SK-N-MC (cell line): ENCODE measurements at regions not wholly inside any gene's neighbourhood (a gene's known extent, or its start where the extent isn't known, plus 50 kb on each side); places are given as distances from the start of the nearest gene placed in this dataset.
"Not testable (repeated sequence)": the region's sequence is repeated elsewhere in the genome, so short reads cannot be mapped to it uniquely, and the experiment has no call there.

Experiments used
- DNase-seq: peaks from one replicate; pipeline ENCODE4 v3.0.0-alpha.2; 2011; ENCODE audit warnings: low read depth, low spot score
- H3K27ac ChIP-seq: fragments of 200-600 bp; sonication (generic); 2 replicates; pipeline ENCODE4 v1.5.1; 2016; ENCODE audit warnings: mixed run types
- H3K36me3 ChIP-seq: fragments of 200-600 bp; sonication (generic); 2 replicates; pipeline ENCODE4 v1.6.1; 2017; ENCODE audit warnings: antibody characterized with exemption, low read length, mixed read lengths; ENCODE audit not compliant: insufficient read depth
- H3K4me3 ChIP-seq: fragments of 200-600 bp; sonication (generic); 2 replicates; pipeline ENCODE4 v1.5.1; 2016
- H3K9ac ChIP-seq: fragments of 200-600 bp; sonication (generic); 2 replicates; pipeline ENCODE4 v1.8.0; 2017; ENCODE audit warnings: mixed run types, mixed read lengths; ENCODE audit not compliant: insufficient read length
- H3K9me3 ChIP-seq: fragments of 200-600 bp; sonication (generic); 2 replicates; pipeline ENCODE4 v1.6.1; 2017; ENCODE audit warnings: low read depth, mild to moderate bottlenecking, antibody characterized with exemption, low read length, moderate library complexity, mixed read lengths
- EZH2 ChIP-seq: fragments of 200-600 bp; sonication (generic); IDR thresholded peaks from one replicate; pipeline ENCODE4 v1.6.1; 2017; ENCODE audit warnings: antibody characterized with exemption
- FOXP2 ChIP-seq: optimal IDR thresholded peaks from 2 replicates; pipeline ENCODE3; 2011; ENCODE audit warnings: mild to moderate bottlenecking, moderate library complexity; ENCODE audit not compliant: insufficient read depth; ENCODE audit errors: extremely low read length, control extremely low read depth
- POLR2AphosphoS5 ChIP-seq: IDR thresholded peaks from 2 replicates; pipeline ENCODE4 v1.6.1; 2012; ENCODE audit warnings: mild to moderate bottlenecking, low read depth, low read length, borderline replicate concordance

DNA sequence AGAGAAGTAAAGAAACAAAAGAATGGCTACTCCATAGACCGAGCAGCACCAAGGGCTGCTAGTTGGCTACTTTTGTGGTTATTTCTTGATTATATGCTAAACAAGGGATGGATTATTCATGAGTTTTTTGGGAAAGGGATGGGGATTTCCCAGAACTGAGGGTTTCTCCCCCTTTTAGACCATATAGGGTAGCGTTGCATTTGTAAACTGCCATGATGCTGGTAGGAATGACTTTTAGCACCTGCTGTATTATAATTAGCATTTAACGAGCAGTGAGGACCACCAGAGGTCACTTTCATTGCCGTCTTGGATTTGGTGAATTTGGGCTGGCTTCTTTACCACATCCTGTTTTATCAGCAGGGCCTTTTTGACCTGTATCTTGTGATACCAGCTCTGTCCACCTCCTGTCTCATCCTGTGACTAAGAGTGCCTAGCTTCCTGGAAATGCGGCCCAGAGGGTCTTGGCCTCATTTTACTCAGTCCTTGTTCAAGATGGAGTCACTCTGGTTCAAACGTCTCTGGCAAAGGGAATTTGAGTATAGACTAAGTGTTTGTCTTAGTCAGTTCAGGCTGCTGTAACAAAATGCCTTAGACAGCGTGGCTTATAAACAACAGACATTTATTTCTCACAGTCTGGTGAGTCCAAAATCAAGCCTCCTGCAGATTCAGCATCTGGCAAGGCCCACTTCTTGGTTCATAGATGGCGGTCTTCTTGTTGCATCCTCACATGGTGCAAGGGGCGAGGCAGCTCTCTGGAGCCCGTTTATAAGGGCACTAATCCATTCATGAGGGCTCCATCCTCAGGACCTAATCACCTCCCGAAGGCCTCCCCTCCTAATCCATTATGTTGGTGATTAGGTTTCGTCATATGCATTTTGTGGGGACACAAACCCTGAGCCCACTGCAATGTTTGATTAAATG, 348.3 kb upstream of the SFSWAP start:
- H3K27ac ChIP-seq: no peak overlapping the region
- H3K9ac ChIP-seq: no peak overlapping the region
- no peak for TF ChIP-seq EZH2
- TF ChIP-seq POLR2AphosphoS5: no peak
- no peak for TF ChIP-seq FOXP2
- H3K36me3 ChIP-seq: no peaks in the 10 kb centered on the region
- DNase-seq: no peak
- H3K4me3 ChIP-seq: no peak overlapping the region
- no peaks in the 10 kb centered on the region for H3K9me3 ChIP-seq

DNA sequence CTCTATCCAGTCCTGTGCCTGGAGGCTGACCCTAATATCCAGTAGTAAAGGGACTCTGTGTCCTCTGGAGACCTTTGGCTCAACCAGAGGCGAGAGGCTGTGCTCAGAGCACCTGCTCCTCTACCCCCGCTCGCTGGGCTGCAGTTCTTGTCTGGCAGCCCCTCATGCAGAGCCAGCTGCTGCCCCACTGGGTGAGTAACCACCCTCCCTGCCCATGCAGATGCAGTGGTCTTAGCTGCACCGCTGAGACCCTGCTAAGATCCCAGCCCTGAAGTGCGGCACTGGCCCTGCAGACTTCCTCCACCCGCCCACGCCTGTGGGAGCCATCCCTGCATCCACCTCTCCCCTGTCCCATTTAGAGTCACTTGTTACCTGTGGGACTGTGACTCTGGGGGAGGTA, 347.5 kb upstream of the SFSWAP start:
- no peak for DNase-seq
- H3K9me3 ChIP-seq: no peaks in the 10 kb centered on the region
- no peak overlapping the region for H3K4me3 ChIP-seq
- no peak overlapping the region for H3K9ac ChIP-seq
- H3K27ac ChIP-seq: no peak overlapping the region
- no peaks in the 10 kb centered on the region for H3K36me3 ChIP-seq
- TF ChIP-seq EZH2 (no peak), FOXP2 (no peak), POLR2AphosphoS5 (no peak)

DNA sequence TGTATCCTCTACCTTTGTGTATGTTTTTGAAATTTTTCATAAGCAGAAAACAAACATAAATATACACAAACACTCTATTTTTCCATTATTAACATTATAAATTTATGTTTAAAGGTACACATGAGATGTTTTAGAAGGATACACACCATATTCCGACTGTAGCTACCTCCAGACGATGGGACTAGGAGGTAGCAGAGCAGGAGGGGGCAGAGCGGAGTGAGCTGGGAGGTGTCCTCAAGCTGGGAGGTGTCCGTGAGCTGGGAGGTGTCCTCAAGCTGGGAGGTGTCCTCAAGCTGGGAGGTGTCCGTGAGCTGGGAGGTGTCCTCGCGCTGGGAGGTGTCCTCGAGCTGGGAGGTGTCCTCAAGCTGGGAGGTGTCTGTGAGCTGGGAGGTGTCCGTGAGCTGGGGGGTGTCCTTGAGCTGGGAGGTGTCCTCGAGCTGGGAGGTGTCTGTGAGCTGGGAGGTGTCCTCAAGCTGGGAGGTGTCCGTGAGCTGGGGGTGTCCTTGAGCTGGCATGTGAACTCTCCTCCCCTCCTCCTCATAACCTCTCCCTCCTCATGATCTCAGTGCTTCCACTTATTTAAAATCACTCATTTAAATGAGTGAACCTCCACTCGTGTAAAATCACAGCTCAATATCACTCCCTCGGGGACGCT, 346.9 kb upstream of the SFSWAP start:
- H3K36me3 ChIP-seq: no peaks in the 10 kb centered on the region
- H3K4me3 ChIP-seq: no peak overlapping the region
- no peaks in the 10 kb centered on the region for H3K9me3 ChIP-seq
- no peak overlapping the region for H3K9ac ChIP-seq
- H3K27ac ChIP-seq: no peak overlapping the region
- no peak for DNase-seq
- no peak for TF ChIP-seq FOXP2
- no peak for TF ChIP-seq EZH2

DNA sequence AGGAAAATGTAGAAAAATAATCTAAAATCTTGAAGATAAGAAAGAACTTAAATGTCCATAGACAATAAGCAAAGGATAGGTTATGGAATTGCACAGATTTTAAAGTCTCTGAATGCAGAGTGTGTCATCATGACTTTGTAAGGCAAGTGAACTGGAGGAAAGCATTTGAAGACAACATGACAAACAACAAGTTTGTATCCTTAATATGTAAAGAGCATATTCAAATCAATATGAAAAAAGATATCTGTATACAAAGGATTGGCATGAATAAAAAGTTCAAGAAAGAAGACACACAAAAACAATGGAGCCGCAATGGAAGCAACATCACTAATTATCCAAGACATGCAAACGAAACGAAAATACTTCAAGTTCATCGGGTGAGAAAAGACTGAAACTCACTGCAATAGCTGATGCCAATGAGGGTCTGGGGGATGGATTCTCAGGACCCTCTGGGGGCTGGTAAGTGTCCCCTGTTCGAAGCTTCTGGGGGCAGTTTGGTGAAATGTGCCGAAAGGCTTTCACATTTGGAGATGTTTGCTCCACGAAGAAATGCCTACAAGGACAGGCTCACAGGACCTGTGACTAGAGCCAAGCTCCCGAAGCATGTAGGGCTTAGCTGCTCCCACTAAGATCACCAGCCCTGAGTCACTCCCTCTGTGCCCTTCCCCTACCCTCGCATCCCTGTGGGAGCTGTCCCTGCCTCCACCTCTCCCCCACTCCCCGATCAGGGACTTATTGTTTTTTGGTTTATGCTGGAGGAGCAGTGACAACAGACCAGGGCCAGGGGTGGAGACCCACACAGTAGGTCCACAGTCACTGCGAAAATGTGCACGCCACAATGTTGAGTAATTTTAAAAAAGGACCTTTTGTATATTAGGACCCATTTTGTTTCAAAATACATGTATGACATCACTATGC, 345.7 kb upstream of the SFSWAP start:
- Histone ChIP-seq H3K27ac (no peak overlapping the region), H3K4me3 (no peak overlapping the region), H3K36me3 (no peaks in the 10 kb centered on the region), H3K9me3 (no peaks in the 10 kb centered on the region), H3K9ac (no peak overlapping the region)
- no peak for DNase-seq
- TF ChIP-seq FOXP2 (no peak), EZH2 (no peak), POLR2AphosphoS5 (no peak)

DNA sequence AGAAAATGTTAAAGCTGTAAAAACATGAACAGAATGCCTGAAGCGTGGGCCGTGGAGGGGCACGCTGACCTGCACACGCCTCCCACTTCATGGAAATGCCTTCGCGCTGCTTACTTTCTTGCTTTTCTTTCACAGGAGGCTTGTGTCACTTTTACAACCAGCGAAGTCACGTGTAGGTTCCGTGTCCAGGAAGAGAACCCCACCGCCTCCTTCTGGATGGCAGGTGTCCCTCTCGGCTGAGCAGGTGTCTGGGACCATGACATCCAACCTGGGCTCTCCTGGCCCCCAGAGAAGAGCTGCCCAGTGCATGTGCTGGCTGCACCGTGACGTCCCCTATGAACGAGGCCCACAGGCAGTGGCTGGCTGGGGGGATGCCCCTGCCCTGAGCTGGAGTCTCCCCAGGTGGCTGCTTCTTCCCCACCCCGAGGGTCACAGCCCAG, 345.0 kb upstream of the SFSWAP start:
- Histone ChIP-seq H3K36me3 (no peaks in the 10 kb centered on the region), H3K9ac (no peak overlapping the region), H3K4me3 (no peak overlapping the region), H3K9me3 (no peaks in the 10 kb centered on the region), H3K27ac (no peak overlapping the region)
- TF ChIP-seq FOXP2: no peak
- no peak for TF ChIP-seq EZH2
- no peak for TF ChIP-seq POLR2AphosphoS5
- no peak for DNase-seq

DNA sequence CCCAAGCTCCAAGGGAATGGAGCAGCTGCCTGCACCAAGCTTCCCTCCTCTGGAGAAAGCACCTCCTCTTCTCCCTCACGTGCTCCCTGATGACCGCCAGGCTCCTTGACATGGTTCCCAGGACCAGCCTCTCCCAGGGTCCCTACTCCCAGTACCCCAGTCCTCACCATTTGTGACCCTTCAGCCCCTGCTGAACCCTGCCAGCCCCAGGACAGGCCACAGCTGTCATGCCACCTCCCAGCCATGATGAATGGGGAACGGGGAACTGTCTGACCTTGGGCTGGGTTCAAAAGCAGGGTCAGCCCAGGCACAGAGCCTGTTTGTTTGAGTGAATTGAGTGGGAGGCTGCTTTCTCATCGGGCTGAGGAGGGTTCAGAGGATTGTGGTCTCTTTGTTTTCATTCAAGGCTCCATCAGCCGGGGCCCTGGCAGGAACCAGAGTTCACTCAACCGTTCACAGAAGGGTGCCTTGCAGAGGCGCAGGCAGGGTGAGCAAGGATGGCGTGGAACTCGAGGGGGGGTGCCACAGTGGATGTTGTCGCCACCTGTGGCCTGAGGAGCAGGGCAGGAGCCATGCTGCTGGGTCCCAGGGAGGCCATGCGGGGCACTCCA, 344.5 kb upstream of the SFSWAP start:
- Histone ChIP-seq H3K27ac (no peak overlapping the region), H3K9me3 (no peaks in the 10 kb centered on the region), H3K36me3 (no peaks in the 10 kb centered on the region), H3K4me3 (no peak overlapping the region), H3K9ac (no peak overlapping the region)
- TF ChIP-seq POLR2AphosphoS5: no peak
- TF ChIP-seq FOXP2: no peak
- TF ChIP-seq EZH2: no peak
- DNase-seq: no peak

DNA sequence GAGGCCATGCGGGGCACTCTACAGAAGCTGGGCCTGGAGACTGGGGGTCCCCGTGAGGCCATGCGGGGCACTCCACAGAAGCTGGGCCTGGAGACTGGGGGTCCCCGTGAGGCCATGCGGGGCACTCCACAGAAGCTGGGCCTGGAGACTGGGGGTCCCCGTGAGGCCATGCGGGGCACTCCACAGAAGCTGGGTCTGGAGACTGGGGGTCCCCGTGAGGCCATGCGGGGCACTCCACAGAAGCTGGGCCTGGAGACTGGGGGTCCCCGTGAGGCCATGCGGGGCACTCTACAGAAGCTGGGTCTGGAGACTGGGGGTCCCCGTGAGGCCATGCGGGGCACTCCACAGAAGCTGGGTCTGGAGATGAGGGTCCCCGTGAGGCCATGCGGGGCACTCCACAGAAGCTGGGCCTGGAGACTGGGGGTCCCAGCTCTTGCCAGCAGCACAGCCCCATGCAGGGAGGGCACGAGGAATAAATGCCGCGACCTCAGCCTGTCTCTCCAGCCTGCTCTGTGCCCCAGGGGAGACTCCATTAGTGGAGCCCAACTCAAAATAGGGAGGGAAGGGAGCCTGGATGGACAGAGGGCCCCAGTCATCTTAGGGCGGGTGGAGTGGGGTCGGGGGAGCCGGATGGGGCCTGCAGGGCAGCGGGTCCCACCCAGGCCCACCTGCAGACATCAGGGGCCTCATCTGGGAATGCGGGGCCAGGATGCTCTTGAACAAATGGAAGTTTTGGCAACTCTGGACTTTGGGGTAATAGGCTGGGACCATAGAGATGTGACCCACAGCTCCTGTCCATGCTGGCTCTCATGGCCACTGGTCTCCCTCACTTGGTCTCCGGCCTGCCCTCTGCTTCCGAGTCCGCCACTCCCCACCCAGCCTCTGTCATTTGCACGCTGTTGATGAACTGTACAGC, 343.6 kb upstream of the SFSWAP start:
- H3K9me3 ChIP-seq, H3K4me3 ChIP-seq, H3K36me3 ChIP-seq, H3K9ac ChIP-seq, H3K27ac ChIP-seq, DNase-seq: not testable (repeated sequence)

DNA sequence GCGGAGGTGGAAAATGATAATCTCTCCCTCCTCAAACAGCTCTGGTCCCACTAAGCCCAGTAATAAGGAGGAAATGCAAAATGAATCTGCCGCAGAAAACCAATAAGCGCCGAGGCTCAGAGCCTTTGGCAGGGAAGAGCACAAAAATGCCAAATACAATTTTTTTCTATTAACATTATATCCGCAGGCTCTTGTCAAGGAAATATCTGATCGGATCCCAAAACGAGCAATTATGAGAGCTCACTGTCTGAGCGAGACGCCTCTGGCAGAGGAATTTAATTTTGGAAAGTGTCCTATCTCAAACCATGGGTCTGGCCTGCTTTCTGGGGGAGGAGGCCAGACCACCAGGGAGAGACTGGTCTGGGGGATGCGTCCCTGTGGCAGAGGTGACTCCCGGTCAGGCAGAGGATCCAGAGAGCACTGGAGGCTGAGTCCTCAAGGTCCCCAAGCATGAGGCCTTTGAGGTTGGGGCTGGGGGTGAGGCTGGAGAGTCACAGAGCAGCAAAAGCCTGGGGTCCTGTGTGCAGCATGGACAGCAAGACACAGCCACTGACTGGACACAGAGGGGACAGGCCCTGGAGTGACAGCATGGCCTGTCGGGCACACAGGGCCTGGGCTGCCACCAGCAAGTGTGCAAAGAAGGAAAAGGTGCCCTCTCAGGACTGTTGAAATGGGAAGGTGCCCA, 342.8 kb upstream of the SFSWAP start:
- H3K27ac ChIP-seq: no peak overlapping the region
- H3K9ac ChIP-seq: no peak overlapping the region
- TF ChIP-seq FOXP2 (no peak), POLR2AphosphoS5 (no peak), EZH2 (no peak)
- no peak overlapping the region for H3K4me3 ChIP-seq
- H3K9me3 ChIP-seq: no peaks in the 10 kb centered on the region
- DNase-seq: no peak
- H3K36me3 ChIP-seq: no peaks in the 10 kb centered on the region
